K562 (cell line): ENCODE measurements at regions not wholly inside any gene's neighbourhood (a gene's known extent, or its start where the extent isn't known, plus 50 kb on each side); places are given as distances from the start of the nearest gene placed in this dataset.
A peak's percentile ranks its signal among the peaks of the same experiment; 100 is the strongest.

Source experiments
- ATAC-seq: fragments of 200-7000 bp; cut with Tn5 transposase; 3 replicates; pipeline ENCODE4 v1.9.1; 2020; ENCODE audit warnings: moderate library complexity
- BruUV-seq: library from RNA; stranded (reverse); fragments of 400-500 nt; replicated peaks from 2 replicates; lab custom pipeline; 2021; lab: Mats Ljungman, UMichigan
- CTCF ChIA-PET: fragments of 300-600 bp; formaldehyde crosslinking; extraction: SDS; loops from one replicate; lab custom pipeline; 2021; ENCODE audit warnings: low intra/inter-chr PET ratio; lab: Yijun Ruan, JAX
- POLR2A ChIA-PET: fragments of 300-600, 350-650 bp; sonication (Branson Sonifier 250); formaldehyde crosslinking; extraction: SDS; loops from one replicate; lab custom pipeline; 2021; ENCODE audit warnings: antibody characterized with exemption, inconsistent platforms; lab: Yijun Ruan, JAX
- DNase-seq, 4 experiments: peaks; one replicate each; pipeline versions ENCODE4 v3.0.0 to v3.0.0-alpha.2; 2011 to 2018; ENCODE audit warnings: low spot score in 3 of 4, mixed read lengths in 3 of 4; ENCODE audit errors: extremely low read depth in 1 of 4
- FAIRE-seq: peaks from 2 replicates; lab custom pipeline; 2011; peaks lifted over from hg19 to GRCh38; lab: Jason Lieb, UNC
- H2AFZ ChIP-seq: 2 replicates; pipeline ENCODE4 v1.6.0; 2011; ENCODE audit warnings: low read depth, low read length, control low read depth, inconsistent platforms
- H3K27ac ChIP-seq: fragments of 200-600 bp; 3 replicates; pipeline ENCODE4 v1.8.0; 2011; ENCODE audit warnings: low read depth, mild to moderate bottlenecking, control low read depth, inconsistent platforms, low read length, moderate library complexity, mixed read lengths; ENCODE audit errors: extremely low read depth
- H3K27me3 ChIP-seq, 2 experiments: fragments of 300-600 bp in 1 of 2; 2 replicates in 1 of 2; 3 replicates in 1 of 2; pipeline versions ENCODE4 v1.6.0 to v1.8.0; 2011; ENCODE audit warnings: inconsistent platforms in 2 of 2, low read length in 2 of 2, mild to moderate bottlenecking in 1 of 2, mixed read lengths in 1 of 2, moderate library complexity in 1 of 2; ENCODE audit not compliant: control insufficient read depth in 2 of 2, insufficient read depth in 2 of 2
- H3K36me3 ChIP-seq: fragments of 300-600 bp; 3 replicates; pipeline ENCODE4 v1.8.0; 2011; ENCODE audit warnings: mild to moderate bottlenecking, low read length, inconsistent platforms; ENCODE audit not compliant: control insufficient read depth, insufficient read depth
- H3K4me1 ChIP-seq, 2 experiments: fragments of 200-600 bp in 1 of 2; replicated peaks in 1 of 2; 2 replicates in 1 of 2; 3 replicates in 1 of 2; pipeline versions ENCODE4 v1.5.1 to v1.8.0; 2011; ENCODE audit warnings: inconsistent platforms in 2 of 2, low read length in 2 of 2, mild to moderate bottlenecking in 1 of 2, mixed read lengths in 1 of 2, moderate library complexity in 1 of 2; ENCODE audit not compliant: control insufficient read depth in 2 of 2, insufficient read depth in 2 of 2
- H3K4me2 ChIP-seq: 2 replicates; pipeline ENCODE4 v1.6.1; 2011; ENCODE audit warnings: low read length, control low read depth, inconsistent platforms, mixed read lengths; ENCODE audit not compliant: insufficient read depth
- H3K4me3 ChIP-seq: fragments of 200-600 bp; sonication (generic), shearing (Covaris generic); 2 replicates; pipeline ENCODE4 v1.5.1; 2016; ENCODE audit warnings: control low read depth, inconsistent platforms
- H3K79me2 ChIP-seq: fragments of 200-600 bp; 3 replicates; pipeline ENCODE4 v1.8.0; 2011; ENCODE audit warnings: low read length, inconsistent platforms; ENCODE audit not compliant: control insufficient read depth, insufficient read depth
- H3K9ac ChIP-seq, 2 experiments: 2 replicates each; pipeline versions ENCODE4 v1.6.0 to v1.6.1; 2011; ENCODE audit warnings: low read depth in 2 of 2, low read length in 2 of 2, control low read depth in 1 of 2, inconsistent platforms in 1 of 2, mild to moderate bottlenecking in 1 of 2, mixed read lengths in 1 of 2; ENCODE audit not compliant: insufficient read depth in 1 of 2
- H3K9me1 ChIP-seq: one replicate; pipeline ENCODE4 v1.6.0; 2011; ENCODE audit warnings: inconsistent platforms, mild to moderate bottlenecking, low read length, moderate library complexity; ENCODE audit not compliant: control insufficient read depth, insufficient read depth
- H3K9me3 ChIP-seq: replicated peaks from 2 replicates; pipeline ENCODE4 v1.5.1; 2011; ENCODE audit warnings: low read depth, low read length, inconsistent platforms; ENCODE audit not compliant: control insufficient read depth, insufficient read depth
- H4K20me1 ChIP-seq: replicated peaks from 2 replicates; pipeline ENCODE4 v1.6.1; 2011; ENCODE audit warnings: low read length, inconsistent platforms, mixed read lengths; ENCODE audit not compliant: control insufficient read depth, insufficient read depth
- BRD9 ChIP-seq: fragments of 450-650 bp; IDR thresholded peaks from 2 replicates; pipeline ENCODE4 v1.6.1; 2018; ENCODE audit warnings: low read depth; ENCODE audit not compliant: partially characterized antibody
- C11orf30 ChIP-seq: fragments of 450-650 bp; IDR thresholded peaks from 2 replicates; pipeline ENCODE4 v1.6.1; 2016; ENCODE audit warnings: low read depth, mild to moderate bottlenecking
- HNRNPH1 ChIP-seq: fragments of 200-400 bp; formaldehyde crosslinking; optimal IDR thresholded peaks from 2 replicates; pipeline ENCODE3; 2017; ENCODE audit warnings: low read depth, mild to moderate bottlenecking, low read length, moderate library complexity
- MYNN ChIP-seq, 2 experiments: sonication (generic); formaldehyde crosslinking in 1 of 2; IDR thresholded peaks; 2 replicates each; pipeline versions ENCODE4 v1.5.0 to v1.6.1; 2016 to 2020; ENCODE audit warnings: antibody characterized with exemption in 1 of 2, missing genetic modification reagents in 1 of 2
- SRF ChIP-seq, 2 experiments: fragments of 250-450, 450-650 bp in 1 of 2; sonication (Bioruptor Pico) in 1 of 2; sonication (generic) in 1 of 2; formaldehyde crosslinking; IDR thresholded peaks; 2 replicates each; pipeline versions ENCODE4 v1.5.0 to v1.5.1; 2020 to 2022; ENCODE audit warnings: mild to moderate bottlenecking in 1 of 2, missing genetic modification reagents in 1 of 2
- TGIF2 ChIP-seq: sonication (generic); formaldehyde crosslinking; IDR thresholded peaks from 2 replicates; pipeline ENCODE4 v1.8.1; 2022; ENCODE audit warnings: mild to moderate bottlenecking, missing genetic modification reagents, moderate library complexity
- ZEB2 ChIP-seq: fragments of 450-650 bp; IDR thresholded peaks from 2 replicates; pipeline ENCODE4 v1.6.1; 2016
- ZNF121 ChIP-seq: sonication (generic); formaldehyde crosslinking; conservative IDR thresholded peaks from 2 replicates; pipeline ENCODE4 v1.8.0; 2022; ENCODE audit warnings: missing genetic modification reagents
- ZNF316 ChIP-seq: fragments of 450-650 bp; IDR thresholded peaks from 2 replicates; pipeline ENCODE4 v1.6.1; 2016
- ZNF431 ChIP-seq: sonication (generic); formaldehyde crosslinking; IDR thresholded peaks from 2 replicates; pipeline ENCODE4 v1.8.0; 2022; ENCODE audit warnings: mild to moderate bottlenecking, missing genetic modification reagents
- whole genome bisulfite sequencing: fragments of 100-300 bp; shearing (Covaris generic); methylation state at CpG from one replicate; pipeline ENCODE4 v1.1.6; 2016; ENCODE audit warnings: low coverage, mixed read lengths; ENCODE audit not compliant: insufficient coverage; ENCODE audit errors: missing lambda C conversion rate; 5-methylcytosine and 5-hydroxymethylcytosine counted together
- in situ Hi-C: fragments of 300-500 bp; cut with MboI; formaldehyde crosslinking; loops from 4 replicates; pipeline ENCODE4 v1.15.0; 2018; ENCODE audit warnings: inconsistent platforms, mixed read lengths
- intact Hi-C: fragments of 100-400 bp; cut with micrococcal nuclease; formaldehyde crosslinking; loops from 2 replicates; pipeline ENCODE4 v1.14.2; 2022
- TF ChIP-seq, protein P1 (sequence below): fragments of 250-450 bp; sonication (Bioruptor Pico); IDR thresholded peaks from 2 replicates; pipeline ENCODE4 v1.4.0; 2020; ENCODE audit warnings: mild to moderate bottlenecking, moderate library complexity, borderline replicate concordance

DNA sequence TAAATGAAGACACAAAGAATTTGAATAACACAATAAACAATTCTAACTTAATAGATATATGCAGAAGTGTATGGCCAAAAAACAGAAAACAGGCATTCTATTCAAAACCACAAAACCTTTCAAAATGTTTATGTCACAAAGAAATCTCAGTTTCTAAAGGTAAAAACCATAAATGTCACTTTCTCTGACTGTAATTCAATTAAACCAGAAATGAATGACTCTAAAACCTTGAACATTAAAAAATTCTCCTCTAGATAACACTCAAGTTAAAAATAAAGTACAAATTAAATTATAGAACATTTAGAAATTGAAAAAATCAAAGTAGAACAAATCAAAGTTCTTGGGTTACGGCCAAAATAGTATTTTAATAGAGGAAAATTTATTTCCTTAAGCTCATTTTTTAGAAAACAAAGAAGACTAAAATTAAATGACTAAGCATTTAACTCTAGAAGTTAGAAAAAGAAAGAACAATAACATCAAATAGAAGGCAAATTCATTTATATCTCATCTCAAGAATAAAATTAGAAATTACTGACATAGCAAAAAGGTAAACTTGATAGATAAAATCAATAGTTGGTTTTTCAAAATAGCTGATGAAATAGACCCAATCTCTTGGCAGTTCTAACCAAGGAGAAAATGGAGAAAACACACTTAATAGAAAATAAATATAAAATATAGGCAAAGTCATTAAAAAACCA, 198.8 kb downstream of the TEX36 start:
- WGBS: 0% methylated on average over 1 of the region's 1 CpG
- Histone ChIP-seq H3K79me2 (no peaks in the 10 kb centered on the region), H3K27me3 (no peaks in the 10 kb centered on the region)

DNA sequence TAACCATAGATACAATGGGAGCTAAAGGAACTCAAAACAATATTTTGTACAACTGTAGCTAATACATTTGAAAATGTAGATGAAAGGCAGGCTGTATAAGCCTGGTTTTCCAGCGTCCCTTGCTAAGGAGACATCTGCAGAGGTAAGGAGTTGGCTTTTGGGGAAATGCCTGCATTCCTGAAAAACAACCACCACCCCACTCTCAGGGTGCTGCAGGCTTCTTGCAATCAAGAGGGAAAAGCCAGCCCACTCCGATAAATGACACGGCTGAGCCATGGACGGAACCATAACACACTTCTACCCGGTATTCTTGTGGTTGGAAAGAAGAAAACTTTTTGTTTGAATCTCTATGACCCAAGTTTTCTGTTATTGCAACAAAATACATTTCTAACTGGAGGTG, 200.3 kb downstream of the TEX36 start:
- Histone ChIP-seq H3K9me3 (no peaks in the 10 kb centered on the region), H4K20me1 (no peaks in the 10 kb centered on the region), H3K4me1 (no peaks in the 10 kb centered on the region), H2AFZ (no peak overlapping the region), H3K27me3 (no peaks in the 10 kb centered on the region), H3K9ac (no peak overlapping the region), H3K79me2 (no peaks in the 10 kb centered on the region), H3K4me2 (no peak overlapping the region), H3K4me3 (no peak overlapping the region), H3K9me1 (no peaks in the 10 kb centered on the region), H3K27ac (no peak overlapping the region), H3K36me3 (no peaks in the 10 kb centered on the region)
- ATAC-seq (no peak), DNase-seq (no peak), FAIRE-seq (no peak)
- intact Hi-C loops: no loop called here
- ChIA-PET POLR2A (no interaction called here), CTCF (no interaction called here)
- in situ Hi-C loops: no loop called here
- WGBS: 0% methylated on average over 5 of the region's 5 CpGs
- BruUV-seq: no TSS peak
- TF ChIP-seq ZNF431 (CRISPR knock-in tag) (no peak), SRF (CRISPR knock-in tag; IDR thresholded peaks at IDR 0.05) (no peak), ZNF121 (no peak), BRD9 (no peak), MYNN (IDR thresholded peaks at IDR 0.05) (no peak), MYNN (CRISPR knock-in tag; IDR thresholded peaks at IDR 0.05) (no peak), ZEB2 (no peak), HNRNPH1 (no peak)
- TF ChIP-seq, protein P1, sequence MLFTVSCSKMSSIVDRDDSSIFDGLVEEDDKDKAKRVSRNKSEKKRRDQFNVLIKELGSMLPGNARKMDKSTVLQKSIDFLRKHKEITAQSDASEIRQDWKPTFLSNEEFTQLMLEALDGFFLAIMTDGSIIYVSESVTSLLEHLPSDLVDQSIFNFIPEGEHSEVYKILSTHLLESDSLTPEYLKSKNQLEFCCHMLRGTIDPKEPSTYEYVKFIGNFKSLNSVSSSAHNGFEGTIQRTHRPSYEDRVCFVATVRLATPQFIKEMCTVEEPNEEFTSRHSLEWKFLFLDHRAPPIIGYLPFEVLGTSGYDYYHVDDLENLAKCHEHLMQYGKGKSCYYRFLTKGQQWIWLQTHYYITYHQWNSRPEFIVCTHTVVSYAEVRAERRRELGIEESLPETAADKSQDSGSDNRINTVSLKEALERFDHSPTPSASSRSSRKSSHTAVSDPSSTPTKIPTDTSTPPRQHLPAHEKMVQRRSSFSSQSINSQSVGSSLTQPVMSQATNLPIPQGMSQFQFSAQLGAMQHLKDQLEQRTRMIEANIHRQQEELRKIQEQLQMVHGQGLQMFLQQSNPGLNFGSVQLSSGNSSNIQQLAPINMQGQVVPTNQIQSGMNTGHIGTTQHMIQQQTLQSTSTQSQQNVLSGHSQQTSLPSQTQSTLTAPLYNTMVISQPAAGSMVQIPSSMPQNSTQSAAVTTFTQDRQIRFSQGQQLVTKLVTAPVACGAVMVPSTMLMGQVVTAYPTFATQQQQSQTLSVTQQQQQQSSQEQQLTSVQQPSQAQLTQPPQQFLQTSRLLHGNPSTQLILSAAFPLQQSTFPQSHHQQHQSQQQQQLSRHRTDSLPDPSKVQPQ (CRISPR knock-in tag): no peak

More for the DNA sequence above, 198.8 kb downstream of the TEX36 start:
- Histone ChIP-seq H3K27ac (no peak overlapping the region), H2AFZ (no peak overlapping the region)
- BruUV-seq: no TSS peak
- FAIRE-seq: no peak
- TF ChIP-seq ZNF316 (peak; percentile 70), TGIF2 (CRISPR knock-in tag) (no peak), C11orf30 (peak; percentile 40)
- TF ChIP-seq, all 486 proteins: peak for 2
- no peak overlapping the region for H3K4me2 ChIP-seq
- ATAC-seq (no peak), DNase-seq (no peak)
- no peaks in the 10 kb centered on the region for H3K36me3 ChIP-seq
- H3K4me1 ChIP-seq: no peaks in the 10 kb centered on the region
- no peaks in the 10 kb centered on the region for H4K20me1 ChIP-seq
- H3K9me3 ChIP-seq: no peaks in the 10 kb centered on the region
- intact Hi-C loops (no loop called here), in situ Hi-C loops (no loop called here)
- H3K4me3 ChIP-seq: no peak overlapping the region
- no peaks in the 10 kb centered on the region for H3K9me1 ChIP-seq
- CTCF ChIA-PET: no interaction called here
- POLR2A ChIA-PET: interaction anchor here (0.5 kb wide), 1 partner anchor 84 kb away, joined by 3 read pairs; no protein-coding TSS in a partner anchor
- H3K9ac ChIP-seq: no peak overlapping the region
